Erythroblast (primary cell): ENCODE measurements at regions not wholly inside any gene's neighbourhood (a gene's known extent, or its start where the extent isn't known, plus 50 kb on each side); places are given as distances from the start of the nearest gene placed in this dataset.

Source experiments
- DNase-seq, 2 experiments: peaks; one replicate each; lab custom pipeline; 2025; lab: John Stamatoyannopoulos, UW
- GATA1 ChIP-seq: IDR thresholded peaks from 2 replicates; pipeline ENCODE4 v1.6.1; 2011; ENCODE audit warnings: low read depth, mild to moderate bottlenecking, control low read depth, low read length, moderate library complexity
- POLR2A ChIP-seq: IDR thresholded peaks from 2 replicates; pipeline ENCODE4 v1.6.1; 2011; ENCODE audit warnings: mild to moderate bottlenecking, low read length

- no peak for DNase-seq
- no peak for TF ChIP-seq POLR2A
- TF ChIP-seq GATA1 = no peak
Measured at GRCh38 chr1:106755682-106756406, 300.6 kb upstream of the PRMT6 start.

GRCh38 chr1:106756752-106757151 is 299.7 kb upstream of the PRMT6 start:
- TF ChIP-seq POLR2A (no peak), GATA1 (no peak)
- no peak for DNase-seq

- DNase-seq = no peak
- TF ChIP-seq GATA1 (no peak), POLR2A (no peak)
Measured at GRCh38 chr1:106768077-106768476, 288.4 kb upstream of the PRMT6 start.

- TF ChIP-seq GATA1 (no peak), POLR2A (no peak)
- DNase-seq = no peak
Measured at GRCh38 chr1:106768501-106768900, 288.0 kb upstream of the PRMT6 start.

- DNase-seq = no peak
- no peak for TF ChIP-seq GATA1
- TF ChIP-seq POLR2A = no peak
Measured at GRCh38 chr1:106773206-106773605, 283.3 kb upstream of the PRMT6 start.

GRCh38 chr1:106780066-106780465 is 276.4 kb upstream of the PRMT6 start:
- no peak for DNase-seq

DNA sequence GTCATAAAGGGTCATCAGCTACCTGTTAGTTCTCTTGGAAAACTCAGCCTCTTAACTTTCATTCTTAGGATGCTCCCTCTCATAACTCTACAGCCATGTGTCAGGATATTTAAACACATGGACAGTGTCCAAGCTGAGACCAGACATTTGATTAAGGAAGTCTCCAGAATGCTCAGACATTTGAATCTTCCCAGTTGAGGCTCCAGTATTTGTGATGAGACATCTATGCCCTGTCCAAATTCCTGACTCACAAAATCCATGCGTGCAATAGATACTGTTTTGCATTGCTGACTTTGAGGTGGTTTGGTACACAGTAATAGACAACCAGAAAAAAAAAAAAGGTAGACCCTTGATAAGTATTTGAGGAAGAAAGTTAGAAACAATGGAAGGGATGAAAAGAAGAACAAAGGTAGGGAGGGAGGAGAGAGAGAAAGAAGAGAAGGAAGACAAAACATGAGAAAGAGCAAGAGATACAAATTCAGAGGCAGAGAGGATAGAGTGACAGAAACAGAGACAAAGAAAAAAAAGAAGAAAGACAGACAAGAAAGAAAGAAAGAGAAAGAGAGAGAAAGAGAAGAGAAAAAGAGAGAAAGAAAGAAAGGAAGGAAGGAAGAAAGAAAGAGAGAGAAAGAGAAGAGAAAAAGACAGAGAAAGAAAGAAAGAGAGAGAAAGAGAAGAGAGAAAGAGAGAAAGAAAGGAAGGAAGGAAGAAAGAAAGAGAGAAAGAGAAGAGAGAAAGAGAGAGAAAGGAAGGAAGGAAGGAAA is 275.5 kb upstream of the PRMT6 start:
- DNase-seq = no peak
- no peak for TF ChIP-seq POLR2A
- no peak for TF ChIP-seq GATA1

More at GRCh38 chr1:106780066-106780465, 276.4 kb upstream of the PRMT6 start:
- TF ChIP-seq POLR2A (no peak), GATA1 (no peak)

DNA sequence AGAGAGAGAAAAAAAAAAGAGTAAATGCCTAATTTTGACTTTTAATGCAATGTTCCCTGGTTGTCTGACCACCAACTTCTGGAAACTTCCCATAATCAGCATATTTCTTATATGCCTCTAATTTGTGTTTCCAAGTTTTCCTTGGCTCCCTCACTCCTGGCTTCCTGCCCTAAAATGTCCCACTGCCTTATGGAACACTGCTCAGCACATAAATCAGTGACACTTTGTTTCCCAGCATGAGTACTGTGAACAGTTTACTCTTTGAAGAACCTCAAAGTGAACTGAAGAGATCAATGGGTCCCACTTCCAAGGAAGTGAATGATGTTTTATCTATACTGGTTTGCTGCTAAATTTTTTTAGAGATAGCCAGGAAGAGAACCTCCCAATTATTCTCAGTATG is 271.3 kb upstream of the PRMT6 start:
- no peak for DNase-seq
- no peak for TF ChIP-seq POLR2A

DNA sequence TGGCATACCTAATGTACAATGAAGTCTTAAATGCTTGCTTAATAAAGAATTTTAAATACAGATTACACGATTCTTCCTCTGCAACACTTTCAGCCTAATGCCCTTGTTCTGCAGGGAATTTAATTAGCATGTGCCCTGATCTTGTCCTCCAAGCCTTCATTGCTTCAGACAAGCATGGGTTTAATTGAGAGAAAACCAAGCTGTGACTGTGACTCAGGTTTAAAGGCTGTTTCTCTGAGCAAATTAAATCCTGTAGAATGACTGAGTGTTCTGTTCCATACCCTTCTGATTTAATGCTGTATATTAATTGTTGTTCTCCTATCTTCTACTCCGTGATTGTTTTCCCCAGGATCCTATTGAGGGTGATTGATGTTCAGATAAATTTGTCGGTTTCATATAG is 269.0 kb upstream of the PRMT6 start:
- DNase-seq = no peak
- TF ChIP-seq GATA1 = no peak
- TF ChIP-seq POLR2A = no peak

GRCh38 chr1:106789686-106790085 is 266.8 kb upstream of the PRMT6 start:
- TF ChIP-seq GATA1 (no peak), POLR2A (no peak)
- DNase-seq = no peak

GRCh38 chr1:106791041-106791440 is 265.4 kb upstream of the PRMT6 start:
- no peak for TF ChIP-seq POLR2A
- TF ChIP-seq GATA1 = no peak

GRCh38 chr1:106793651-106794050 is 262.8 kb upstream of the PRMT6 start:
- DNase-seq = no peak
- TF ChIP-seq GATA1 (no peak), POLR2A (no peak)

More at GRCh38 chr1:106791041-106791440, 265.4 kb upstream of the PRMT6 start:
- no peak for DNase-seq

GRCh38 chr1:106798991-106799390 is 257.5 kb upstream of the PRMT6 start:
- no peak for DNase-seq
- TF ChIP-seq POLR2A (no peak), GATA1 (no peak)

GRCh38 chr1:106802181-106802580 is 254.3 kb upstream of the PRMT6 start:
- no peak for DNase-seq
- TF ChIP-seq GATA1 (no peak), POLR2A (no peak)
